HG02840 (cell line): ENCODE measurements at regions not wholly inside any gene's neighbourhood (a gene's known extent, or its start where the extent isn't known, plus 50 kb on each side); places are given as distances from the start of the nearest gene placed in this dataset.

Experiments used
- ATAC-seq: cut with Tn5 transposase; IDR thresholded peaks from one replicate; pipeline ENCODE4 v1.9.1; 2021; ENCODE audit warnings: mild to moderate bottlenecking, moderate library complexity, moderate number of reproducible peaks; ENCODE audit not compliant: unreplicated experiment, low FRiP score

GRCh38 chr13:34502011-34502410 lies 440.1 kb upstream of the NBEA start:
- ATAC-seq = no peak

GRCh38 chr13:34502621-34503020 lies 439.4 kb upstream of the NBEA start:
- no peak for ATAC-seq

GRCh38 chr13:34506796-34507195 lies 435.3 kb upstream of the NBEA start:
- ATAC-seq = no peak

GRCh38 chr13:34507630-34508029 lies 434.4 kb upstream of the NBEA start:
- ATAC-seq = no peak

GRCh38 chr13:34512817-34513216 lies 429.3 kb upstream of the NBEA start:
- ATAC-seq = no peak

- ATAC-seq = no peak
Measured at GRCh38 chr13:34513526-34513925, 428.5 kb upstream of the NBEA start.

- ATAC-seq = no peak
Measured at GRCh38 chr13:34515201-34515600, 426.9 kb upstream of the NBEA start.

- no peak for ATAC-seq
Measured at GRCh38 chr13:34521171-34521570, 420.9 kb upstream of the NBEA start.

- ATAC-seq = no peak
Measured at GRCh38 chr13:34522808-34523207, 419.3 kb upstream of the NBEA start.

GRCh38 chr13:34523406-34523805 lies 418.7 kb upstream of the NBEA start:
- no peak for ATAC-seq

GRCh38 chr13:34533941-34534340 lies 408.1 kb upstream of the NBEA start:
- ATAC-seq = no peak

GRCh38 chr13:34542321-34542720 lies 399.7 kb upstream of the NBEA start:
- no peak for ATAC-seq

GRCh38 chr13:34543836-34544235 lies 398.2 kb upstream of the NBEA start:
- no peak for ATAC-seq

GRCh38 chr13:34545461-34545860 lies 396.6 kb upstream of the NBEA start:
- no peak for ATAC-seq

- ATAC-seq = no peak
Measured at GRCh38 chr13:34546344-34547250, 395.5 kb upstream of the NBEA start.

GRCh38 chr13:34547929-34548328 lies 394.1 kb upstream of the NBEA start:
- ATAC-seq = no peak

- no peak for ATAC-seq
Measured at GRCh38 chr13:34553376-34553775, 388.7 kb upstream of the NBEA start.

- no peak for ATAC-seq
Measured at GRCh38 chr13:34555988-34556387, 386.1 kb upstream of the NBEA start.

GRCh38 chr13:34561033-34561432 lies 381.0 kb upstream of the NBEA start:
- ATAC-seq = no peak

GRCh38 chr13:34567597-34567996 lies 374.5 kb upstream of the NBEA start:
- no peak for ATAC-seq

GRCh38 chr13:34570698-34571353 lies 371.2 kb upstream of the NBEA start:
- ATAC-seq = no peak

GRCh38 chr13:34571716-34572115 lies 370.4 kb upstream of the NBEA start:
- no peak for ATAC-seq
